Thyroid gland (tissue), 4 donors: ENCODE measurements at regions not wholly inside any gene's neighbourhood (a gene's known extent, or its start where the extent isn't known, plus 50 kb on each side); places are given as distances from the start of the nearest gene placed in this dataset.

Experiments used
- DNase-seq, 2 donors: peaks; one replicate each; pipeline ENCODE4 v3.0.0-alpha.2; 2019
- H3K27ac ChIP-seq, 3 donors: fragments of 200-600 bp; sonication (generic); 1 replicate in 2 of 3; 2 replicates in 1 of 3; pipeline ENCODE4 v1.5.1; 2016 to 2019; ENCODE audit warnings: mild to moderate bottlenecking in 1 of 3, moderate library complexity in 1 of 3
- H3K27me3 ChIP-seq: fragments of 200-600 bp; sonication (generic); one replicate; pipeline ENCODE4 v1.5.1; 2019
- H3K36me3 ChIP-seq, 2 donors: fragments of 200-600 bp; sonication (generic); one replicate each; pipeline ENCODE4 v1.5.1; 2016 to 2019
- H3K4me1 ChIP-seq, 2 donors: fragments of 200-600 bp; sonication (generic); one replicate each; pipeline ENCODE4 v1.5.1; 2017 to 2019
- H3K4me3 ChIP-seq, 3 donors: fragments of 200-600 bp; sonication (generic); replicated peaks in 1 of 3; 1 replicate in 2 of 3; 2 replicates in 1 of 3; pipeline ENCODE4 v1.5.1; 2016; ENCODE audit warnings: mild to moderate bottlenecking in 1 of 3
- H3K9me3 ChIP-seq: fragments of 200-600 bp; sonication (generic); one replicate; pipeline ENCODE4 v1.5.1; 2017
- POLR2A ChIP-seq, 2 donors: fragments of 450-650 bp; IDR thresholded peaks; one replicate each; pipeline ENCODE4 v1.6.1; 2017; ENCODE audit warnings: antibody characterized with exemption in 2 of 2, mild to moderate bottlenecking in 2 of 2, moderate library complexity in 1 of 2
- WGBS, 2 donors: methylation state at CpG; one replicate each; pipeline ENCODE4 v1.1.5; 2017; 5-methylcytosine and 5-hydroxymethylcytosine counted together
- intact Hi-C: fragments of 100-400 bp; cut with DNase I; formaldehyde crosslinking; loops from one replicate; pipeline ENCODE4 v1.15.1; 2023
- TF ChIP-seq, protein P1 (sequence below), 6 experiments: fragments of 200-600 bp in 3 of 6; fragments of 450-650 bp in 3 of 6; sonication (generic) in 3 of 6; IDR thresholded peaks; one replicate each; pipeline ENCODE4 v1.5.1; 2016 to 2019; ENCODE audit warnings: antibody characterized with exemption in 6 of 6, mild to moderate bottlenecking in 2 of 6, inconsistent platforms in 1 of 6, moderate library complexity in 1 of 6

DNA sequence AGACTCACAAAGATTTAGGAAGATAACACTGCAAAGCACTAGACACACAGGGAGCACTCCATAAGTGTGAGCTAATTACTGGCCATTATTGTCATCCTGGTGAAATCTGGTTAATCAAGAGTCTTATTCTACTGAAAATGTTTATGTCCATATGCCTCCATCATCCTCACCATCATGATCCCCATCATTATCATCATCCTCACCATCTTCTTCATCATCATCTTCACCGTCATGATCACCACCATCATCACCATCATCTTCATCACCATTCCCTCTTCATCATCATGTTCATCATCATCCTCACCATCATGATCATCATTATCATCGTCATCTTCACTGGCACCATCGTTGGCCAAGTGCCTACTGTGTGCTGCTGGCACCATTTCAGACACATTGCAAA, 76.3 kb upstream of the CARD11 start:
- no peak for DNase-seq
- no peaks in the 10 kb centered on the region for H3K36me3 ChIP-seq
- TF ChIP-seq, protein P1, sequence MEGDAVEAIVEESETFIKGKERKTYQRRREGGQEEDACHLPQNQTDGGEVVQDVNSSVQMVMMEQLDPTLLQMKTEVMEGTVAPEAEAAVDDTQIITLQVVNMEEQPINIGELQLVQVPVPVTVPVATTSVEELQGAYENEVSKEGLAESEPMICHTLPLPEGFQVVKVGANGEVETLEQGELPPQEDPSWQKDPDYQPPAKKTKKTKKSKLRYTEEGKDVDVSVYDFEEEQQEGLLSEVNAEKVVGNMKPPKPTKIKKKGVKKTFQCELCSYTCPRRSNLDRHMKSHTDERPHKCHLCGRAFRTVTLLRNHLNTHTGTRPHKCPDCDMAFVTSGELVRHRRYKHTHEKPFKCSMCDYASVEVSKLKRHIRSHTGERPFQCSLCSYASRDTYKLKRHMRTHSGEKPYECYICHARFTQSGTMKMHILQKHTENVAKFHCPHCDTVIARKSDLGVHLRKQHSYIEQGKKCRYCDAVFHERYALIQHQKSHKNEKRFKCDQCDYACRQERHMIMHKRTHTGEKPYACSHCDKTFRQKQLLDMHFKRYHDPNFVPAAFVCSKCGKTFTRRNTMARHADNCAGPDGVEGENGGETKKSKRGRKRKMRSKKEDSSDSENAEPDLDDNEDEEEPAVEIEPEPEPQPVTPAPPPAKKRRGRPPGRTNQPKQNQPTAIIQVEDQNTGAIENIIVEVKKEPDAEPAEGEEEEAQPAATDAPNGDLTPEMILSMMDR (IDR thresholded peaks at IDR 0.05), result no peak
- TF ChIP-seq POLR2A (IDR thresholded peaks at IDR 0.05), result no peak
- no peaks in the 10 kb centered on the region for H3K4me1 ChIP-seq
- intact Hi-C loops, result no loop called here
- H3K27me3 ChIP-seq, result no peaks in the 10 kb centered on the region
- 68 to 74% methylated on average over 3 of the region's 3 CpGs for WGBS, 2 donors
- H3K27ac ChIP-seq, result no peak overlapping the region
- no peak overlapping the region for H3K4me3 ChIP-seq
- H3K9me3 ChIP-seq, result no peaks in the 10 kb centered on the region

DNA sequence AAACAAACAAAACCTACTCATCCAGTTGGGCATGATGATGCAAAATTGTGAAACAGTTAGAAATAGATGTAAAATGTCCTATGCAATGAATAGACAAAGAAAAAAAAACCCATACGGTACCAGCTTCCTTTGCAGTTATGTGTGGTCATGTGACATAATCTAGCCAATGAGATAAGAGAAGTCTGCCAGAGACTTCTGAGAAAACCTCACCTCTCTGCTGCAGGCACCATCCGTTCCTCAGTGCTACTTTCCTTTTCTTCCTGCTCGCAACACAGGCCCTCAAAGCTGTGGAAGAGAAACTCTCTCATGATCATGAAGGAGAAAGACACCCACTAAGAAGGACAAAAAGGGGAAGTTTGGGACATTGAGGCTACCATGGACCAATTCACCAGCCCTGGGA, 76.8 kb upstream of the CARD11 start:
- H3K27ac ChIP-seq, result no peak overlapping the region
- no peaks in the 10 kb centered on the region for H3K36me3 ChIP-seq
- whole genome bisulfite sequencing, 2 donors, result 87 to 90% methylated on average over 3 of the region's 3 CpGs
- TF ChIP-seq, protein P1 (IDR thresholded peaks at IDR 0.05), result no peak
- no peak for TF ChIP-seq POLR2A (IDR thresholded peaks at IDR 0.05)
- no peaks in the 10 kb centered on the region for H3K9me3 ChIP-seq
- no peaks in the 10 kb centered on the region for H3K27me3 ChIP-seq
- no peaks in the 10 kb centered on the region for H3K4me1 ChIP-seq
- H3K4me3 ChIP-seq, result no peak overlapping the region
- intact Hi-C loops, result no loop called here
- no peak for DNase-seq

DNA sequence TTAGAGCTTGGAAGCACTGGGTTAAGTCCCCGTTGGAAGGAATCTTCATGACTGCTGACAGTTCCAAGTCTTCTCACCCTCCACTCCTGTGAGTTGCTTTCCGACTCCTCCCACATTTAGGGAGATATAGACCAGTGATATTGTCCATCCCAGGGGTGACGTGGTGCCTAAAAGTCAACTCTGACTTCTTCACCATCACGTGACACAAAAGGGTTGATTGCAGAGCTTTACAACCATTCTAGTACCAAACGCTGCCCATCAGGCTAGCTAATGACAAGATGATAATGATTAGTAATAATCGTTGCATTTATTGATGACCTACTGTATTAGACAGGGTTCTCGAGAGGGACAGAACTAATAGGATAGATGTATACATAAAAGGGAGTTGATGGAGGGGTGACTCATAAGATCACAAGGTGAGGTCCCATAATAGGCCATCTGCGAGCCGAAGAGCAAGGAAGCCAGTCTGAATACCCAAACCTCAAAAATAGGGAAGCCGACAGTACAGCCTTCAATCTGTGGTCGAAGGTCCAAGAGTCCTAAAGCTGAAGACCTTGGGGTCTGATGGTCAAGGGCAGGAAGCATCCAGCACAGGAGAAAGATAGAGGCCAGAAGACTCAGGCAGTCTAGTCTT, 85.3 kb upstream of the CARD11 start:
- WGBS, 2 donors, result 80 to 86% methylated on average over 11 of the region's 11 CpGs
- Histone ChIP-seq H3K36me3 (no peaks in the 10 kb centered on the region), H3K27me3 (no peaks in the 10 kb centered on the region), H3K4me1 (no peaks in the 10 kb centered on the region), H3K9me3 (no peaks in the 10 kb centered on the region), H3K4me3 (no peak overlapping the region), H3K27ac (no peak overlapping the region)
- intact Hi-C loops, result no loop called here
- TF ChIP-seq POLR2A (IDR thresholded peaks at IDR 0.05), result no peak
- no peak for DNase-seq

DNA sequence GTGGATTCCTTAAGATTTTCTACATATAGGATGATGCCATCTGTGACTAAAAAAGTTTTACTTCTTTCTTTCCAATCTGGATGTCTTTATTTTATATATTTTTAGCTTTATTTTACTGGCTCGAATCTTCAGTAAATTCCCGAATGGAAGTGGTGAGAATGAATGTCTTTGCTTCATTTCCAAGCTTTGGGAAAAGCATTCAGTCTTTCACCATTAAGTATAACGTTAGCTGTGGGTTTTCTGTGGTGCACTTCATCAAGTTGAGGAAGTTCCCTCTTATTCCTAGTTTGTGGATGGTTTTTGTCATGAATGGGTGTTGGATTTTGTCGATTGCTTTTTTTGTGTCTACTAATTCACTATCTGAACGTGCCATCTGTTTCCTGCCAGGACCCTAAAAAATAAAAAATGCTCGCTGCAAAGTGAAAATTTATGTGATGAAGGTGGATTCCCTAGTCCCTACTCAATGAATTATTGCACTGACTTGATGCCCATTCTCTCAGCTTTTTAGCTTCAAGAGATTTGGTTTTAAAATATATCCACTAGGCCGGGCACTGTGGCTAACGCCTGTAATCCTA, 90.2 kb upstream of the CARD11 start:
- no peaks in the 10 kb centered on the region for H3K9me3 ChIP-seq
- no peak overlapping the region for H3K4me3 ChIP-seq
- 74 to 81% methylated on average over 8 of the region's 8 CpGs for WGBS, 2 donors
- no peak overlapping the region for H3K27ac ChIP-seq
- H3K27me3 ChIP-seq, result no peaks in the 10 kb centered on the region
- intact Hi-C loops, result no loop called here
- no peaks in the 10 kb centered on the region for H3K36me3 ChIP-seq
- H3K4me1 ChIP-seq, result no peaks in the 10 kb centered on the region
- no peak for TF ChIP-seq POLR2A (IDR thresholded peaks at IDR 0.05)
- TF ChIP-seq, protein P1 (IDR thresholded peaks at IDR 0.05), result no peak
- DNase-seq, result no peak

DNA sequence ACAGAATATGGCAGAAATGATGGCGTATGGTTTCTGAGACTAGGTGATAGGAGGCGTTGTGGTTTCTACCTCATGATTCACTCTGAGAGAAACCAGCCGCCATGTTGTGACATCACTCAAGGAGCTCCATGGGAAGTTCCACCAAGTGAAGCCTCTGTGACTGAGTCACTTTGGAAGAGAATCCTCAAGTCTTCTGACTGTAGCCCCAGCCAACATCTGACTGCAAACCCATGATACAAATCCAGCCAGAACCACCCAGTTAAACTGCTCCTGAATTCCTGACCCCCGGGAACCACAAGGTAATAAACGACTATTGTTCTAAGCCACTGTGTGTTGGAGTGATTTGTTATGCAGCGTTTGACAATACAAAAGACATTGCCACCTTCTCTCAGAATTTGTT, 91.1 kb upstream of the CARD11 start:
- 82 to 90% methylated on average over 6 of the region's 6 CpGs for WGBS, 2 donors
- Histone ChIP-seq H3K27me3 (no peaks in the 10 kb centered on the region), H3K36me3 (no peaks in the 10 kb centered on the region), H3K27ac (no peak overlapping the region), H3K9me3 (no peaks in the 10 kb centered on the region), H3K4me1 (no peaks in the 10 kb centered on the region), H3K4me3 (no peak overlapping the region)
- no peak for DNase-seq
- intact Hi-C loops, result no loop called here
- TF ChIP-seq, protein P1 (IDR thresholded peaks at IDR 0.05), result no peak
- TF ChIP-seq POLR2A (IDR thresholded peaks at IDR 0.05), result no peak
